GM04503 (cell line): ENCODE measurements at regions not wholly inside any gene's neighbourhood (a gene's known extent, or its start where the extent isn't known, plus 50 kb on each side); places are given as distances from the start of the nearest gene placed in this dataset.
"Not testable (repeated sequence)": the region's sequence is repeated elsewhere in the genome, so short reads cannot be mapped to it uniquely, and the experiment has no call there.

Source experiments
- DNase-seq: peaks from one replicate; pipeline ENCODE4 v3.0.0-alpha.2; 2012; ENCODE audit warnings: low read depth

- no peak for DNase-seq
Measured at GRCh38 chr14:87309557-87309956, 683.4 kb downstream of the GALC start.

GRCh38 chr14:87306409-87307168, 686.4 kb downstream of the GALC start:
- DNase-seq = no peak

- DNase-seq = no peak
Measured at GRCh38 chr14:87305345-87305744, 687.6 kb downstream of the GALC start.

GRCh38 chr14:87304404-87304803, 688.6 kb downstream of the GALC start:
- DNase-seq = no peak

GRCh38 chr14:87286826-87287225, 706.2 kb downstream of the GALC start:
- no peak for DNase-seq

- DNase-seq = no peak
Measured at GRCh38 chr14:87286191-87286590, 706.8 kb downstream of the GALC start.

GRCh38 chr14:87285506-87285905, 707.5 kb downstream of the GALC start:
- no peak for DNase-seq

- no peak for DNase-seq
Measured at GRCh38 chr14:87283547-87283946, 709.4 kb downstream of the GALC start.

GRCh38 chr14:87282266-87282665, 710.7 kb downstream of the GALC start:
- DNase-seq = no peak

GRCh38 chr14:87278415-87278814, 714.6 kb downstream of the GALC start:
- DNase-seq = no peak

GRCh38 chr14:87271331-87271730, 721.7 kb downstream of the GALC start:
- no peak for DNase-seq

- no peak for DNase-seq
Measured at GRCh38 chr14:87268997-87269396, 724.0 kb downstream of the GALC start.

- no peak for DNase-seq
Measured at GRCh38 chr14:87264796-87265195, 728.2 kb downstream of the GALC start.

- DNase-seq = no peak
Measured at GRCh38 chr14:87264272-87264785, 728.7 kb downstream of the GALC start.

GRCh38 chr14:87261621-87262020, 731.4 kb downstream of the GALC start:
- DNase-seq = no peak

- DNase-seq = no peak
Measured at GRCh38 chr14:87260460-87260859, 732.5 kb downstream of the GALC start.

- no peak for DNase-seq
Measured at GRCh38 chr14:87257421-87257820, 735.6 kb downstream of the GALC start.

GRCh38 chr14:87255058-87255457, 737.9 kb downstream of the GALC start:
- no peak for DNase-seq

GRCh38 chr14:87254331-87254874, 738.6 kb downstream of the GALC start:
- no peak for DNase-seq

- DNase-seq = not testable (repeated sequence)
Measured at GRCh38 chr14:87253791-87254190, 739.2 kb downstream of the GALC start.

GRCh38 chr14:87252103-87252502, 740.9 kb downstream of the GALC start:
- DNase-seq = no peak

GRCh38 chr14:87251011-87251410, 742.0 kb downstream of the GALC start:
- DNase-seq = no peak

- DNase-seq = no peak
Measured at GRCh38 chr14:87241018-87241768, 751.8 kb downstream of the GALC start.
